H9 (cell line): ENCODE measurements at regions not wholly inside any gene's neighbourhood (a gene's known extent, or its start where the extent isn't known, plus 50 kb on each side); places are given as distances from the start of the nearest gene placed in this dataset.

ENCODE experiments used
- DNase-seq: peaks from one replicate; pipeline ENCODE4 v3.0.0-alpha.2; 2017
- H2AFZ ChIP-seq: one replicate; pipeline ENCODE4 v1.6.1; 2013; ENCODE audit warnings: mild to moderate bottlenecking, low read length, control low read depth, moderate library complexity
- H2AK5ac ChIP-seq: 2 replicates; pipeline ENCODE4 v1.6.1; 2013; ENCODE audit warnings: low read length, control low read depth, mixed read lengths; ENCODE audit not compliant: insufficient read length
- H2BK120ac ChIP-seq: one replicate; pipeline ENCODE4 v1.6.1; 2013; ENCODE audit warnings: low read depth, mild to moderate bottlenecking, low read length, control low read depth, inconsistent platforms; ENCODE audit not compliant: poor library complexity, severe bottlenecking
- H2BK12ac ChIP-seq: 2 replicates; pipeline ENCODE4 v1.6.1; 2013; ENCODE audit warnings: low read length, control low read depth, mixed read lengths, low read depth; ENCODE audit not compliant: insufficient read length
- H2BK15ac ChIP-seq: 2 replicates; pipeline ENCODE4 v1.6.1; 2013; ENCODE audit warnings: low read depth, low read length, control low read depth
- H2BK20ac ChIP-seq: one replicate; pipeline ENCODE4 v1.6.1; 2013; ENCODE audit warnings: low read depth, mild to moderate bottlenecking, low read length, control low read depth, inconsistent platforms; ENCODE audit not compliant: poor library complexity, severe bottlenecking
- H2BK5ac ChIP-seq: 2 replicates; pipeline ENCODE4 v1.6.1; 2013; ENCODE audit warnings: low read length, control low read depth, mixed read lengths; ENCODE audit not compliant: insufficient read length
- H3K14ac ChIP-seq: 2 replicates; pipeline ENCODE4 v1.6.1; 2013; ENCODE audit warnings: low read length, control low read depth; ENCODE audit not compliant: insufficient read depth
- H3K18ac ChIP-seq: 2 replicates; pipeline ENCODE4 v1.6.1; 2013; ENCODE audit warnings: low read depth, mild to moderate bottlenecking, mixed read lengths, low read length, control low read depth; ENCODE audit not compliant: insufficient read length
- H3K23ac ChIP-seq: 2 replicates; pipeline ENCODE4 v1.6.1; 2013; ENCODE audit warnings: low read length, control low read depth, mixed read lengths, low read depth; ENCODE audit not compliant: insufficient read length
- H3K23me2 ChIP-seq: 2 replicates; pipeline ENCODE4 v1.6.1; 2013; ENCODE audit warnings: low read depth, mild to moderate bottlenecking, mixed read lengths, low read length, control low read depth; ENCODE audit not compliant: insufficient read length, poor library complexity, severe bottlenecking
- H3K27ac ChIP-seq: 2 replicates; pipeline ENCODE4 v1.5.1; 2013; ENCODE audit warnings: low read length, control low read depth, mixed read lengths, low read depth; ENCODE audit not compliant: insufficient read length
- H3K27me3 ChIP-seq: 2 replicates; pipeline ENCODE4 v1.6.1; 2013; ENCODE audit warnings: low read length, control low read depth, inconsistent platforms; ENCODE audit not compliant: insufficient read depth
- H3K4ac ChIP-seq: 2 replicates; pipeline ENCODE4 v1.6.1; 2013; ENCODE audit warnings: low read depth, mild to moderate bottlenecking, control low read depth, inconsistent platforms, low read length, moderate library complexity
- H3K4me1 ChIP-seq: 2 replicates; pipeline ENCODE4 v1.6.1; 2013; ENCODE audit warnings: low read length, control low read depth, inconsistent platforms; ENCODE audit not compliant: insufficient read depth
- H3K4me2 ChIP-seq: 2 replicates; pipeline ENCODE4 v1.6.1; 2013; ENCODE audit warnings: low read length, control low read depth, mixed read lengths; ENCODE audit not compliant: insufficient read length, insufficient read depth
- H3K56ac ChIP-seq: 2 replicates; pipeline ENCODE4 v1.6.1; 2013; ENCODE audit warnings: low read depth, mild to moderate bottlenecking, mixed read lengths, low read length, control low read depth; ENCODE audit not compliant: insufficient read length
- H3K79me1 ChIP-seq: 2 replicates; pipeline ENCODE4 v1.6.1; 2013; ENCODE audit warnings: low read depth, mild to moderate bottlenecking, moderate library complexity, low read length, control low read depth, inconsistent platforms; ENCODE audit not compliant: insufficient read depth, poor library complexity, severe bottlenecking
- H3K79me2 ChIP-seq: 2 replicates; pipeline ENCODE4 v1.6.1; 2013; ENCODE audit warnings: low read length, control low read depth, inconsistent platforms; ENCODE audit not compliant: insufficient read depth
- H3K9ac ChIP-seq: 2 replicates; pipeline ENCODE4 v1.6.1; 2013; ENCODE audit warnings: low read length, control low read depth, mixed read lengths; ENCODE audit not compliant: insufficient read length; ENCODE audit errors: extremely low read depth
- H3K9me3 ChIP-seq: one replicate; pipeline ENCODE4 v1.6.1; 2013; ENCODE audit warnings: low read depth, low read length, inconsistent platforms; ENCODE audit not compliant: control insufficient read depth
- H3T11ph ChIP-seq: one replicate; pipeline ENCODE4 v1.6.1; 2013; ENCODE audit warnings: mild to moderate bottlenecking, low read length, control low read depth, inconsistent platforms
- H4K20me1 ChIP-seq: one replicate; pipeline ENCODE4 v1.6.1; 2013; ENCODE audit not compliant: control insufficient read depth, insufficient read length, insufficient read depth
- H4K5ac ChIP-seq: 2 replicates; pipeline ENCODE4 v1.6.1; 2013; ENCODE audit warnings: low read depth, mild to moderate bottlenecking, mixed read lengths, low read length, control low read depth; ENCODE audit not compliant: insufficient read length
- H4K8ac ChIP-seq: replicated peaks from 2 replicates; pipeline ENCODE4 v1.6.1; 2013; ENCODE audit warnings: low read length, control low read depth, mixed read lengths, low read depth; ENCODE audit not compliant: insufficient read length
- H4K91ac ChIP-seq: 2 replicates; pipeline ENCODE4 v1.6.1; 2013; ENCODE audit warnings: low read depth, mild to moderate bottlenecking, moderate library complexity, mixed read lengths, low read length, control low read depth; ENCODE audit not compliant: insufficient read length
- H3K27ac Mint-ChIP-seq, 3 experiments: 2 replicates in 2 of 3; 3 replicates in 1 of 3; pipeline ENCODE4 v1.8.0; 2020 to 2021; ENCODE audit warnings: mixed read lengths in 3 of 3, mild to moderate bottlenecking in 1 of 3, moderate library complexity in 1 of 3
- H3K27me3 Mint-ChIP-seq: 2 replicates; pipeline ENCODE4 v1.8.0; 2021; ENCODE audit warnings: low read depth, mild to moderate bottlenecking, moderate library complexity, mixed read lengths
- H3K36me3 Mint-ChIP-seq, 3 experiments: 2 replicates in 2 of 3; 3 replicates in 1 of 3; pipeline ENCODE4 v1.8.0; 2020 to 2021; ENCODE audit warnings: low read depth in 3 of 3, mixed read lengths in 3 of 3; ENCODE audit not compliant: insufficient read depth in 1 of 3
- H3K4me1 Mint-ChIP-seq, 2 experiments: 2 replicates each; pipeline ENCODE4 v1.8.0; 2020; ENCODE audit warnings: mixed read lengths in 2 of 2
- H3K4me3 Mint-ChIP-seq, 2 experiments: 2 replicates in 1 of 2; 3 replicates in 1 of 2; pipeline ENCODE4 v1.8.0; 2020 to 2021; ENCODE audit warnings: mild to moderate bottlenecking in 2 of 2, mixed read lengths in 2 of 2, moderate library complexity in 1 of 2
- H3K9me3 Mint-ChIP-seq, 2 experiments: 2 replicates in 1 of 2; 3 replicates in 1 of 2; pipeline ENCODE4 v1.8.0; 2020; ENCODE audit warnings: mild to moderate bottlenecking in 2 of 2, mixed read lengths in 2 of 2, moderate library complexity in 1 of 2
- CTCF ChIP-seq: fragments of 200-600 bp; sonication (generic); conservative IDR thresholded peaks from 3 replicates; pipeline ENCODE4 v1.8.0; 2021; ENCODE audit warnings: antibody characterized with exemption, mild to moderate bottlenecking
- WGBS: extraction: QIAGEN DNeasy Blood & Tissue Kit; methylation state at CpG from one replicate; pipeline ENCODE4 v1.1.7; 2013; ENCODE audit warnings: missing lambda C conversion rate, low lambda C conversion rate, mixed read lengths; ENCODE audit not compliant: insufficient read length; ENCODE audit errors: extremely low coverage; 5-methylcytosine and 5-hydroxymethylcytosine counted together

- H3K14ac ChIP-seq, result no peak overlapping the region
- H3K4me1 ChIP-seq, result no peaks in the 10 kb centered on the region; the same call in 1 of the 2 replicates
- no peaks in the 10 kb centered on the region for H4K20me1 ChIP-seq
- no peaks in the 10 kb centered on the region for H3K9me3 Mint-ChIP-seq
- H3K4ac ChIP-seq, result no peak overlapping the region
- no peaks in the 10 kb centered on the region for H3K27me3 ChIP-seq
- H3K27me3 Mint-ChIP-seq, result no peaks in the 10 kb centered on the region
- no peaks in the 10 kb centered on the region for H3K23me2 ChIP-seq
- no peak overlapping the region for H3K4me3 Mint-ChIP-seq
- H3K56ac ChIP-seq, result no peak overlapping the region
- no peak overlapping the region for H4K5ac ChIP-seq
- H4K91ac ChIP-seq, result no peak overlapping the region
- H2AFZ ChIP-seq, result no peak overlapping the region
- no peak overlapping the region for H2BK15ac ChIP-seq
- H4K8ac ChIP-seq, result no peak overlapping the region
- H3K23ac ChIP-seq, result no peak overlapping the region
- no peak for DNase-seq
- no peak for TF ChIP-seq CTCF
- H2BK12ac ChIP-seq, result no peak overlapping the region
- H3T11ph ChIP-seq, result no peak overlapping the region
- no peak overlapping the region for H3K27ac Mint-ChIP-seq
- no peak overlapping the region for H3K27ac ChIP-seq
- H3K9me3 ChIP-seq, result no peaks in the 10 kb centered on the region
- WGBS, result no CpG with 5 or more reads among the region's 1 CpG
- H2AK5ac ChIP-seq, result no peak overlapping the region
- H3K79me1 ChIP-seq, result no peaks in the 10 kb centered on the region
- no peak overlapping the region for H2BK120ac ChIP-seq
- no peak overlapping the region for H3K18ac ChIP-seq
- H2BK5ac ChIP-seq, result no peak overlapping the region
- H3K79me2 ChIP-seq, result no peaks in the 10 kb centered on the region
- no peak overlapping the region for H3K4me2 ChIP-seq
- no peak overlapping the region for H2BK20ac ChIP-seq
- H3K4me1 Mint-ChIP-seq, result peaks cover 0 to 11% of the 10 kb centered on the region in 2 experiments; a peak in 2 of 4 replicates
- no peaks in the 10 kb centered on the region for H3K36me3 Mint-ChIP-seq
- H3K9ac ChIP-seq, result no peak overlapping the region
Observed at GRCh38 chr3:117130222-117130621, 420.6 kb downstream of the TUSC7 start.
